SH-SY5Y (cell line): ENCODE measurements at regions not wholly inside any gene's neighbourhood (a gene's known extent, or its start where the extent isn't known, plus 50 kb on each side); places are given as distances from the start of the nearest gene placed in this dataset.

Experiments used
- GATA2 ChIP-seq: IDR thresholded peaks from 2 replicates; pipeline ENCODE4 v1.6.1; 2011; ENCODE audit warnings: mild to moderate bottlenecking, low read depth, low read length
- GATA3 ChIP-seq: IDR thresholded peaks from 2 replicates; pipeline ENCODE4 v1.6.1; 2011; ENCODE audit warnings: low read depth, mild to moderate bottlenecking, low read length, moderate library complexity

DNA sequence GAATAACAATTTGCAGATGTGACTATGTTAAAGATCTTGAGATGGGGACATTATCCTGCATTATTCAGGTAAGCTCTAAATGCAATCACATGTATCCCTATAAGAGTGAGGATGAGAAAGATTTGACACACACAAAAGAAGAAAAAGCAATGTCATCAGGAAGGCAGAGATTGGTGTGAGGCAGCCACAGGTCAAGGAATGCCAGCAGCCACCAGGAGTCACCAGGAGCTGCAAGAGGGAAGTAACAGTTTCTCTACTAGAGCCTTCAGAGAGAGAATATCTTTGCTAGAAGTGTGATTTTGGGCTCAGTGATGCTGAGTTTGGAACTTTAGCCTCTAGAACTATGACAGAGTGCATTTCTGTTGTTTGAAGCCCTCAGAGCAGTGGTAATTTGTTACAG, 700.3 kb upstream of the SEMA3D start:
- TF ChIP-seq GATA2: no peak
- no peak for TF ChIP-seq GATA3
